Left colon (tissue), 2 donors: ENCODE measurements at regions not wholly inside any gene's neighbourhood (a gene's known extent, or its start where the extent isn't known, plus 50 kb on each side); places are given as distances from the start of the nearest gene placed in this dataset.

Source experiments
- ATAC-seq: fragments of 200-7000 bp; cut with Tn5 transposase; one replicate; pipeline ENCODE4 v1.9.1; 2020; ENCODE audit warnings: mild to moderate bottlenecking, moderate library complexity
- DNase-seq, 2 donors: peaks; one replicate each; pipeline ENCODE4 v3.0.0-alpha.2; 2020
- intact Hi-C, 2 donors: fragments of 100-400 bp; cut with DNase I in 1 of 2; cut with micrococcal nuclease in 1 of 2; formaldehyde crosslinking; loops; one replicate each; pipeline versions ENCODE4 v1.11.2 to v1.14.0; 2022; cut with DNase I, micrococcal nuclease
- donor health status: DM: no; HTN: no; CAD: no.
- donor health status: DM: yes; HTN: yes; CAD: no.

DNA sequence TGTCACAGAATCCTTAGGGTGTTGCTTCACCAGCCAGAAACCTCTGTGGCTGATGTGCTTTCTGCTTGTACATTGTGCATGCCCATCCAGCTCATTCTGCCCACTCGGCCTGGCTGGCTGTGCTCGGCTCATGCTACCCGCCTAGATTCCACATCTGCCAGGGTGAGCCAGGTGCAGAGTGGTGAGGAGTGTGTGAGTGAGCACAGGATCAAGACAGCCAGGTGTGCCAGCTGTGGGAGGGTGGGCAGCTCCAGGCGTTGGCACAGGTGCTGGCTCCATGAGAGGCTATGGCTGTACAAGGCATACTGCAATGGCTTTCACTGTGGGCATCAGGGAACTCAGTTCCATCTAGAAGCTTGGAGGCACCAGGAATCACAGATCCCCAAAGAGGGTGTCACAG lies 1321.8 kb upstream of the CRIM1 start:
- intact Hi-C loops: no loop called here
- no peak for DNase-seq
- no peak for ATAC-seq

DNA sequence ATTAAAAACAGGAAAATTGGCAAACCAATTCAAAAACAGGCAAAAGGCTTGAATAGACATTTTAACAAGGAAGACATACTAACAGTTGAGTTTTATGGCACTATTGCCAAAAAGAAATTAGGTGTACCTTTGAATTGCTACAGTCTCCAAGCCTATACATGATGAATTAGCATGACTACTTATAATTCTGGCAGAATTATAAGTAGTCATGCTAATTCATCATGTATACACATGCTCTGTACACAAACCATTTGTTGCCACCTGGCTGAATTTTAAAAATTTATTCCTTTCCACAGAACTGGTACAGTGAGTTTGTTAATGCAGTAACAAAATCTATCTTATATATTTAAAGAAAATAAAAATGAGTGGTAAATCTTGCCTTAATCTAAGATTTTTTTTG lies 1332.0 kb upstream of the CRIM1 start:
- ATAC-seq (no peak), DNase-seq (no peak)
- intact Hi-C loops: no loop called here

DNA sequence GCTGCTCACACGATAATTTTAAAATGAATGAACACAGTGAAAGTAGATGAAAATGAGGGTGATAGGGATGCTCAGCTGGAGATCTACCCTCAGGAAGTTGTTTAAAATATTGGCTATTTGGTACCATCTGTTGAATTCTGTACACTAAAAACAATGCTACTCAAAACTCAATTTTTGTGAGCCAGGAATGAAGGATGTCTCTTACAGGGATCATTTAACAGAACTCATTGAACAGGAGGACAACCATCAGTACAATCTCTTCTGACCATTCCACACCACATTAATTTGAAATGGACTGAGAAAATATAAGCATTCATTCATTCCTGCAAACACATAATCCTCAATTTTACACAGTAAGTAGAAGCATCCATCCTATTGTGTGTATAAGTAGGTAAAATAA lies 1355.1 kb upstream of the CRIM1 start:
- intact Hi-C loops: no loop called here
- ATAC-seq (no peak), DNase-seq (no peak)

DNA sequence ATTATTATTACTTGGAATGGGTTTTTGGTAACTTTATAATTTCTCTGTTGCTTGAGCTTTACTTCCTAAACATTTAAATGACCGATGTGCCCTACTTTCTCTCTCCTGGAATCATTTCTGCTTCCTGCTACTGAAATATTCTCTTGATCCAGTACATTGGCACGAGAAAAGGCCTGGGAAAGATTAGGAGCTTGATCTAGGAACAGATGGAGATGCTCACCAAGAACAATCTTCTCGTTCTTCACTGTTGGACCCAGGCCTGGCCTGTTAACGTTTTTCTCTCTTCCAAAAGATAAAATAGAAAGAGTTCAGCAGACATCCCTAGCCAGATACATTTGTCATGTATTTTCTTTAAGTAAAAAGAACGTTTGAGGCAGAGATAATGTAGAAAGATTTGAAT lies 1356.8 kb upstream of the CRIM1 start:
- ATAC-seq: no peak
- intact Hi-C loops: no loop called here
- no peak for DNase-seq

DNA sequence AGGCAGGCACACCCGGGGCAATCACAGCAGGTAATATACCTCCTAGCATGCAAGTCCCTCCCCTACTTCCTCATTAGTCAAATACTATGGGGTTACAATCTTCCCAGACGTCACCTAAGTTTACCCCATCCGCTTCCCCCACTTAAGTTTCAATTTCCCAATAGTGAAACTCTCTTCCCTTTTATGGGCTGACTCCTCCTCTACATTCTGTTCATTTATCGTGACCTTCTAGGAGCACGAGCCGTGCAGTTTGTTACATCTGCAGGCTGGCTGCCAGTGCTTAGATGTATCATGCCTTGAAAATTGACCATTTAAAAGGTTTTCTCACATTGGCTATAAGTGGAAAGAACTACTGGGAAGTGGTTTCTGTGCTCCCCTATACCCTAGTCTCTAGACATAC lies 1357.8 kb upstream of the CRIM1 start:
- no peak for DNase-seq
- ATAC-seq: no peak
- intact Hi-C loops: no loop called here

DNA sequence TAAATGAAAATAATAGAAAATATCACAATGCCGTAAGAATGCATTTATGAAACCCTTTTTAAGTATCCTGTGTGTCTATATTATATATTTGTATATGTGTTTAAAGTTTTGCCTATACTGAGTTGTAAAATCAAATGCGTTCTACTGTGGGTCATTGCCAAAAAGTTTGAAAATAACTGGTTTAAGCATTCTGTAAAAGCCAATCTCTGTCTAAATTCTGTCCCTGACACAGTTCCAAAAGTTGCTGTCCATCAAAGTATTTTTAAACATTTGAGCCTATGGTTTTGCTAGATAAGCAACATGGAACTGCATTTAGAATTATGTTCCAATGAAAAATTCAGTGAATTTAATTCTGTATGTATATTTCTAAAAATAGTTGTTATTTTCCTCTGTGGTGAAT lies 1360.4 kb upstream of the CRIM1 start:
- ATAC-seq (no peak), DNase-seq (no peak)
- intact Hi-C loops: no loop called here

DNA sequence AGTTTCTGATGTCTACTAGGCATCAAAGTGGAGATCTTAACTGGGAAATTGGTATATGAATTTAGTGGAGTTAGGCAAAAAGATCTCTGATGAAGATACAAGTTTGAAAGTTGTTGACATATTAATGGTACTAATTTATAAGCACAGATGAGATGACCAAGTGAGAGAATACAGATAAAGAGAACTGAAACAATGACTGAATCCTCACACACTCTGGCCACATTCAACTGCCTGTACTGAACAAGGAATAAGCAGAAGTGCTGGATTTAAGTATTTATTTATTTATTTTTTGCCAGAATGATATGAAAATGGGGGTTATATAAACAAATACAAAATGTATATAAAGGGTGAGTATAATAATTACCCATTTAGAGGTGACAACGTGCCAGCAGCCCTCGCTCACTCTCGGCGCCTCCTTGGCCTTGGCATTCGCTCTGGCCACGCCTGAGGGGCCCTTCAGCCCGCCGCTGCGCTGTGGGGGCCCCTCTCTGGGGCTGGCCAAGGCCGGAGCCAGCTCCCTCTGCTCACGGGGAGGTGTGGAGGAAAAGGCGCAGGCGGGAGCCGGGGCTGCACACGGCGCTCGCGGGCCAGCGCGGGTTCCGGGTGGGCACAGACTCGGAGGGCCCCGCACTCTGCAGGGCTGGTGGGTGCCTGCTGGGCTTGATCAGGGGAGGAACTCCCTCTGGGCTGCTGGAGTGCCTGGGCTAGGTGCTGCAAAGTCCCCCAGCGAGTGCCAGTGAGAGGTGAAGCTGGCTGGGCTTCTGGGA lies 1363.9 kb upstream of the CRIM1 start:
- ATAC-seq (no peak), DNase-seq (no peak)
- intact Hi-C loops: no loop called here

DNA sequence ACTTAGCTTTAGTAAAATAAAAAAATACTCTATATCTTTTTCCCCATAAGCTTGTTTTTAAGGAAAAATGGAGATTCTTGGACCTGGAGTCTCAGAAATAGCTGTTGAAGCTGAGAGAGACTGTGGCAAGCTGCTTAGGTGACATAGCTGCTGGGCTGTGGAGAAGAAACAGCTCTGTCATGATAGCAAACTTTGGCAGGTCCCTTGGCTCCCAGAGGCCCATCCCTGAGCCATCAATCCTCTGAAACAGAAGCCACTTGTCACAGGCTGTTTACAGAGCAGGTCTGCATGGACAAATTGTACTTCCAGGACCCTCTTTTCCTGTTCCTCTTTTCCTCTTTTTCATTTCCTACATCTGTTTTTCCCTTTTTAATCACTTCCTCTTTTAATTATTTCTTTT lies 1370.1 kb upstream of the CRIM1 start:
- intact Hi-C loops: no loop called here
- no peak for ATAC-seq
- no peak for DNase-seq

DNA sequence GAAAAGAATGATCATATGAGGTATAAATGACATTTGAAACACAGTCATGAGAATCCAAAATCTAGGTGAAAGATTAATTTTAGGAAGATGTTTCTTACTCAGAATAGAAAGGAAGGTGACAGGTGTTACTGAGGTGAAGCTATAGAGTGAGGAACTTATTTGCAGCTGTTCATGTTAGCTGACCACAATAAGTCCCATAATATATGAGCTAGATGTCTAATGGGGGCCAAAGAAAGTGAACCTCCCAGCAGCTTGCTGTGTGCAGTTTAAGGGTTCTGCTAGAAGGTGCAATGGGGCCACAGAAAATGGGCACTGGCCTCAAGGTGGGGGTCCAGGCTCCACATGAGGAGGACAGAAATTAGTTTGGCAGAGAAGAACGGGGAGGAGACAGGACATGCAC lies 1374.9 kb upstream of the CRIM1 start:
- intact Hi-C loops: no loop called here
- ATAC-seq (no peak), DNase-seq (no peak)

DNA sequence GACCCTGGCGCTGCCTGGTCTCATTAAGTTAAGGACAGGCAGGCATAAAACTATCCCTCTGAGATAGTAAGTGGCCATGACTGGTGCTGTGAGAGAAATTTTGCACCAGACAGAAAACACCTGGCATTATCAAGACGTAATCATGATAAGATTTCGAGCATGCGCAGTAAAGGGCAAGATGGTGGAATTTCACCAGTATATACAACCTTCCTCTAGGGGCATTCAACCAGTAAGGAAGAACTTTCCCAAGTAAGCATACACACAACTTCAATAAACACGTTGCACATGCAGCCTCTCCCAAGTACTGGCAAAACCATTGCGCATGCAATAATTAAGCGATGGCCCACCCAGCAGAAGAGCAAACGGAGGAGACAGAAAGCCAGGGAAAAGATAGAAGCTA lies 1376.4 kb upstream of the CRIM1 start:
- DNase-seq (no peak), ATAC-seq (no peak)

DNA sequence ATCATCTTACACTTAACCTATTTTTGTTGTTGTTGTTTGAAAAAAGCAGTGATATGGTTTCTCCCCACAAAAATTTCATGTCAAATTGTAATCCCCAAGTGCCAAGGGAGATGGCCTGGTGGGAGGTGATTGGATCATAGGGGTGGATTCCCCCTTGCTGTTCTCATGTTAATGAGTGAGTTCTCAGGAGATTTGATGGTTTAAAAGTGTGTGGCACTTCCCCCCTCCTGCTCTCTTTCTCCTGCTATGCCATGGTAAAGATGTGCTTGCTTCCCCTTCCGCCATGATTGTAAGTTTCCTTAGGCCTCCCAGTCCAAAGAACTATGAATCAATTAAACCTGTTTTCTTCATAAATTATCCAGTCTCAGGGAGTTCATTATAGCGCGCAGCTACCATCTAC lies 1362.7 kb upstream of the FAM98A start:
- no peak for DNase-seq
- no peak for ATAC-seq
- intact Hi-C loops: no loop called here

More for the DNA sequence above, 1376.4 kb upstream of the CRIM1 start:
- intact Hi-C loops: no loop called here

DNA sequence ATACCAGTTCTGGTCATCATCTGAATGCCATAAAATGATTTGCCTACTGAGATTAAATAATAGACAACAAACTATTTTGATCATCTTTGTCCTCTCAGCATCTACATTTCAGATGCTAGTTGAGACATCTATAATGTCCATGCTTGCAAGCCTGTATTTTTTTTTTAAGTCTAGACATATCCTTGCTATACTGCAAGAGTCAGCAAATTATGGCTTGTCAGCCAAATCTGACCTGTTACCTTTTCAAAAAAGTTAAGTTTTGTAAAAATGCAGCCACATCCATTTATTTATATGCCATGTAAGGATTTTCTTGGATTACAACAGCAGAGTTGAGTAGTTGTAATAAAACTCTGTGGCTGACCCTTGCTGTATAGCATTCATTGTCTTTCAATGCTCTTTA lies 1355.7 kb upstream of the FAM98A start:
- ATAC-seq: no peak
- intact Hi-C loops: no loop called here
- no peak for DNase-seq

DNA sequence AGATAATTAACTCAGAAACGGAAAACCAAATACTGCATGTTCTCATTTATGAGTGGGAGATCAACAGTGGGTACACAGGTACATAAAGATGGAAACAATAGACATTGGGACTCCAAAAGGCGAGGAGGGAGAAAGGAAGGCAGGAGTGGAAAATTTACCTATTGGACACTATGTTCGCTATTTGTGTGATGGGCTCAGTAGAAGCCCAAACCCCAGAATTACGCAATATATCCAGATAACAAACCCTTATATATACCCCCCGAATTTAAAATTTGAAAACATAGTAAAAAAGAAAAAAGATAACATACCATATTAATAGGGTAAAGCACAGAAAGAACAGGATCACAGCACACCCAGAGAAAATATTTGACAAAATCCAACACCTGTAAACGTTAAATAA lies 1351.7 kb upstream of the FAM98A start:
- ATAC-seq: no peak
- DNase-seq: no peak
- intact Hi-C loops: no loop called here

DNA sequence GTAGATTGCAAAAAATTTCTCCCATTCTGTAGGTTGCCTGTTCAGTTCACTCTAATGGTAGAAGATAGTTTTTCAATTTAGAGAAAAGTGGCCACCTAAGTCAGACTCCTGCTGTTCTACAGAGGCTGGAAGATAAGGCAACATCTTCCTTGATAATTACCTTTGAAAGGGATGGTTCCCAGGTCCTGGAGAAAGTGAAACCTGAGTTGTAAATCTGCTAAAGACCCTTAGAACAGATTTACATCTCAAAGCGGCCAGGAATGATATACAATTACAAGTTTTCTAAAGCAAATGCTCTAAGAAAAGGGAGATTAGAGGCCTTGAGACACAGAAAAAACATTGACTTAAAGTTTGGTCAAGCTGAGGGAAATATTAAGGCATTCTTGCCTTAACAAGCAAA lies 1350.2 kb upstream of the FAM98A start:
- intact Hi-C loops: no loop called here
- DNase-seq (no peak), ATAC-seq (no peak)

DNA sequence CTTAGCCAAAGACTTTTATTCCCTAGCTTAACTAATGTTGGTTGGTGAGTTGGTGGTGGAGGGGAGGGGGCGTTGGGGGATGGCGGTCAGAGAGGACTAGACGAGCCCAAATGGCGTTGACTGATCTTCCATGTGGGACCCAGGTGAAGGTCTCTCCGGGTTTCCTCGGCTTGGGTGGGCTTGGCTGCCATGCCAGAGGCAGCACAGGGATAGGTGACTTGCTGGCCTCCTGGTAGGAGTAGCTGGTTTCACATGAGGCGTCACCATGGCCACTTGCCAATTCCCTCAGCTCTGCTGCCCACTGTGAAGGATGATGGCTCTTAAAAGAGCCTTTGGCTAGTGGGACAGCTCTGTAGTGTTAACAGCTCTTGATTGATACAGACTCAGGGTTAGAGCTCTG lies 1337.0 kb upstream of the FAM98A start:
- ATAC-seq (no peak), DNase-seq (no peak)
- intact Hi-C loops: no loop called here

DNA sequence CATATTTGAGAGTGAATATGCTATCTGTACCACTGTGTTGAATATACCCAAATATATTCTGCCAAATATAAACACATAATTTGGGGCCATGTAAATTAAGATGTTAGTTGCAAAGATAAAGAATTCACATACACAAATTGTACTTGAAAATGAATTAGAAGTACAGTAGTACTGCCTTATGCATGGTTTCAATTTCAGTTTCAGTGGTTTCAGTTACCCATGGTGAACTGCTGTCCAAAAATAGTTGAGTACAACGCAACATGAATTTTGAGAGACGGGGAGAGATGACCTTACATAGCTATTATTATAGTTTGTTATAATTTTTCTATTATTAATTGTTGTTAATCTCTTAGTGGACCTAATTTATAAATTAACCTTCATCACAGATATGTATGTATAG lies 1313.0 kb upstream of the FAM98A start:
- intact Hi-C loops: no loop called here
- ATAC-seq: no peak
- DNase-seq: no peak

DNA sequence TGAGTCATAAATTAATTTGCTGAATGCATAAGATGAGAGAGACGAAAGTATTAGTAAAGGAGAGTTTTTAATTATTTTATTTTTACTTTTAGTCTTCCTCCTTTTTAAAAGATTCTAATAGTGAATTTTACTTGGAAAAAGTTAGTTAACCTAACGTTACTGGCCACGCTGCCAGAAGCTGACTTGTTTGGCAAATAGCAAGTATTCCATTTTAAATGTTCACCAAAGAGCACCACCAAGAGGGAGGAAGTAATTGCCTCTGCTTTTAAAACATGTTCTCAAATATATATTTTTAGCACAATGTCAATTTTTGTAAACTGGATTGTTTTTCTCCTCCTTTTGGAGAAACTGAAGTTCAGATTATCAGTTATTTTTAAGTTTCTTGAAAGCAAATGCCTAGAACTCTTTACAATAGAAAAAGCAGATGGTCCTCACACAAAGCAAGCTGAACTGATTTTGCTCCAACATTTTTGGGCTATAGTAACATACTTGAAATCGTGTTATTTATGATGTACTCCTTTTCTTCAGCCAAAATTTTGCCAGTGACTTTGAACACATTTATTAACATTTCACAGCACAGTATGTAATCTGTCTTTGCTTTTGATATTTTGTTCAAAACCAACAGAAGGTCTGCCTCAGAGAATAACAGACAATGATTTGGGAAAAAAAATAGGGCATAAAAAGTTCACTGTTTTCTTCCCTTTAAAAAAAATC lies 1311.0 kb upstream of the FAM98A start:
- ATAC-seq: no peak
- intact Hi-C loops: no loop called here
- DNase-seq: no peak

DNA sequence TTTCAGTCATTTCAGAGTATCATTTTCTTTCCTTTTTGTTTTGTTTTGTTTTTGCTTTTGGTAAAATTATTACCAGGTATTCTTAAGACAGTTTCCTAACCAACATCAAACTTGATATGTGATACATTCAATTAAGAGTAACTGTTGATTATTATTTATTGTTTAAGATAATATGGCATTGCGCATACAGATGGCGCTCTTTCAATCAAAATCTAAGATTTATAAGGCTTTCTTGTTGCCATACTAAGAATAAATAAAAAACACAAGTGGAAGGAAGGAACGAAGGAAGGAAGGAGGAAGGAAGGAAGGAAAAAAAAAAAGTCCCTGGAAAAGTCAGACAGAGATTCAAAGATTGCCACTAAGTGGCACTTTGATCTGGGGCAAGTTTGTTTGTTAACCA lies 1308.7 kb upstream of the FAM98A start:
- ATAC-seq (no peak), DNase-seq (no peak)
- intact Hi-C loops: no loop called here

DNA sequence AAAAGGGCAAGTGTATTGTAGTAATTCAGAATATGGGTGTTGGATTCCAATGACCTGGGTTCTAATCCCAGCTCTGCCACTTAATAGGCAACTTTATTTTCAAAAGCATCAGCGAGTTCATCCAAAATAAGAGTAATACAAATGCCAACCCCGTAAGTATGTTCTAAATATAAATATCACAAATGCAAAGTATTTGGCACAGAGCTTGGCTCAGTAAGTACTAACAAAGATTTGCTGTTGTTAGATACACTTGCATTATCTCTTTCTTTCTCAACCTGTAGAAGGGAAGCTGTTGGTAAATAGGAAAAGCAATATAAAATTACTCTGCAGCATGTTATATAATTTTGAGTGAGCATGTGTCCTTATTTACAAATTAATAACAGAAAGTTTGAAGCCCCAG lies 1302.6 kb upstream of the FAM98A start:
- intact Hi-C loops: no loop called here
- no peak for ATAC-seq
- no peak for DNase-seq

DNA sequence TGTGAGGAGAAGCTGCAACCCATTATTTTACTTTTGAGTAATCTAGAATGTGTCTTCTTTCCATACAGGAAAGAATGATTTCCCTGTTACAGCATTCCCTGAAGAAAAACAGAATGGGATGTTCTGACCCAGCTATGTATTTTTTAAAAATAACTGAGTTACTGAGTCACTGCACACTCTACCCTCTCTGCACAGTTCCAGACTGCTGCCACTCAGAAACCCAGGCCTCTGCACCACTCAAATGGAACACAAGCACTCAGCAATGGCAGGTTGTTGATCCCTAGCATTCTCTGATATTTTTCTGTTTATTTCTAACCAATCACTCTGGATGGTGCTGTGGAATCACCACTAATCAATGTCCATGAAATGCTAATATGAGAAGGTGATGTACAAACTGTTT lies 1300.0 kb upstream of the FAM98A start:
- intact Hi-C loops: no loop called here
- DNase-seq (no peak), ATAC-seq (no peak)

DNA sequence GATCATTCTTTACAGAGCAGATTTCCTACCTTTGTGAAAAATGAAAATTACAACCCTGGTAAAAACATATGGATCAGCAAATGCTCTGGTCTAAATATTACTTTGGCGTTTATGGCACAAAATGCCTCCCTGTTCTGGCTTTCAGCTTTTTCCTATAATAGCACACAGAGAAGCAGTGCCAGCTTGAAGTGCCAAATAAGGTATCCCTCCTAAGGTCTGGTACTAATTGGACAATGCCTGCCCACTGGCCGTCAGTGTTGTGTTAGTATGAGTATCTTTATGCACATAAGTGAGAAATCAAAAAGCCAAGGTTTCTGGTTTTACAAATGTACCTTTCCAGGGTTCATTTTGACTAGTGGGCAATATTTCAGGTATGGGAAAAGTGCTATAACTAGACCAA lies 1293.7 kb upstream of the FAM98A start:
- intact Hi-C loops: no loop called here
- no peak for DNase-seq

More for the DNA sequence above, 1293.7 kb upstream of the FAM98A start:
- ATAC-seq: no peak
